ENCODE measurements at regions not wholly inside any gene's neighbourhood (a gene's known extent, or its start where the extent isn't known, plus 50 kb on each side); places are given as distances from the start of the nearest gene placed in this dataset.

DNA sequence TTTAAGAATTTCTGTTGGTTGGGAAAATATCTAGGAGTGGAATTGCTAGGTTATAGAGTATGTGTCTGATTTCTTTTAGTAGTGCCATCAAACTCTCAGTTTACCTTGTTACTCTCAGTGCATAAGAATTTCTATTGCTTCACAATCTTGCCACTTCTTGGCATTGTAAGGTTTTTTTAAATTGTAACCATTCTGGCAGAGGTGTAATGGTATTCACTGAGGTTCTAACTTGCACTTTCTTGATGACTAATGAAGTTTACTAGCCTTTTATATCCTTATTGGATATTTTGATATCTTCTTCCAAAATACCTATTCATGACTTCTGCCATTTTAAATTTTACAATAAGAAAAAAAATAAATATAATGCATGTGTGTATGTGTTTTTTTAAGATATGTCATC lies 478.0 kb downstream of the NAV3 start:
- TF ChIP-seq, protein P1, sequence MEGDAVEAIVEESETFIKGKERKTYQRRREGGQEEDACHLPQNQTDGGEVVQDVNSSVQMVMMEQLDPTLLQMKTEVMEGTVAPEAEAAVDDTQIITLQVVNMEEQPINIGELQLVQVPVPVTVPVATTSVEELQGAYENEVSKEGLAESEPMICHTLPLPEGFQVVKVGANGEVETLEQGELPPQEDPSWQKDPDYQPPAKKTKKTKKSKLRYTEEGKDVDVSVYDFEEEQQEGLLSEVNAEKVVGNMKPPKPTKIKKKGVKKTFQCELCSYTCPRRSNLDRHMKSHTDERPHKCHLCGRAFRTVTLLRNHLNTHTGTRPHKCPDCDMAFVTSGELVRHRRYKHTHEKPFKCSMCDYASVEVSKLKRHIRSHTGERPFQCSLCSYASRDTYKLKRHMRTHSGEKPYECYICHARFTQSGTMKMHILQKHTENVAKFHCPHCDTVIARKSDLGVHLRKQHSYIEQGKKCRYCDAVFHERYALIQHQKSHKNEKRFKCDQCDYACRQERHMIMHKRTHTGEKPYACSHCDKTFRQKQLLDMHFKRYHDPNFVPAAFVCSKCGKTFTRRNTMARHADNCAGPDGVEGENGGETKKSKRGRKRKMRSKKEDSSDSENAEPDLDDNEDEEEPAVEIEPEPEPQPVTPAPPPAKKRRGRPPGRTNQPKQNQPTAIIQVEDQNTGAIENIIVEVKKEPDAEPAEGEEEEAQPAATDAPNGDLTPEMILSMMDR (IDR thresholded peaks at IDR 0.05), result no peak
- no peak for TF ChIP-seq POLR2A (IDR thresholded peaks at IDR 0.05)
- no peak for TF ChIP-seq POLR2AphosphoS5 (IDR thresholded peaks at IDR 0.05)

All from prostate gland (tissue), 2 donors.